GM18505 (cell line): ENCODE measurements at regions not wholly inside any gene's neighbourhood (a gene's known extent, or its start where the extent isn't known, plus 50 kb on each side); places are given as distances from the start of the nearest gene placed in this dataset.

ENCODE experiments used
- ATAC-seq: cut with Tn5 transposase; IDR thresholded peaks from one replicate; pipeline ENCODE4 v1.9.1; 2021; ENCODE audit not compliant: unreplicated experiment
- POLR2A ChIP-seq: IDR thresholded peaks from 4 replicates; pipeline ENCODE4 v1.6.1; 2011; ENCODE audit warnings: borderline replicate concordance; ENCODE audit not compliant: insufficient read depth, insufficient read length; ENCODE audit errors: extremely low read depth

- ATAC-seq, result no peak
- TF ChIP-seq POLR2A, result no peak
Observed at GRCh38 chr14:84197704-84198103, 1332.2 kb upstream of the FLRT2 start.

- no peak for ATAC-seq
- no peak for TF ChIP-seq POLR2A
Observed at GRCh38 chr14:84202486-84202885, 1327.5 kb upstream of the FLRT2 start.

DNA sequence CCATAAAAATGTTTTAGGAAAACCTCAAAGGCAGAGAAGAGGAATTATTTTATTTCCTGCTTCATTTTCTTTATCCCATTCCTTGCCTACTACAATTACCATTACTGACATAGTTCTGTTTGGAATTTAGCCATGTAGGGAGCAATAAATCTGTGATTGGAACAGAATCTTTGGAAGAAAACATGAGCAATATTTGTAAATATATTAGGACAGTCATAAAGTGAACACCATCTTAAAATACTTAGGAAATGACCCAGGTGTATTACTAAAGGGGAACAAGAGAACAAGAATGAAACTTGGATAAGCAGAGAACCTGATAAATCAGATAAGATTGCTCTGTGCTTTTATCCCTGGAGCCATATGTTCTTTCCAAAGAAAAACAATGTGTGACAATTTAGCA, 1326.0 kb upstream of the FLRT2 start:
- no peak for ATAC-seq
- TF ChIP-seq POLR2A, result no peak

DNA sequence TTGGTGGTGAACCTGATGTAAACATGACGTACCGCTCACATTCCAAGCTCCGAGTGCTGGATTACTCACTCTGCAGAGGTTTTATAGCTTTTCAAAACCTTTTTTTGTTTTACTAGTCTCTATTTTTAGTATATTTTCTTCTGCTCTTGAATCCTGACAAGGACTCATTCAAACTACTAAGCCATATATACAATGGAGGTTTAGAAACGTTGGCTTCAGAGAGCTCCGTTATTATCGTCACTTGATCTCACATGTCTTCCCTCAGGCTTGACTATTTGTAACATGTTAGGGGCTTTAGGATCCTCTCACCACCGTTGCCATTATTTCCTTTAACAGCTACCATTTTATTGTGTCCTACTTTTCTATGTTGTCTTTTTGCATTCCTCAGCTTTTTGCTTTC, 1321.5 kb upstream of the FLRT2 start:
- ATAC-seq, result no peak

GRCh38 chr14:84209031-84209430, 1320.9 kb upstream of the FLRT2 start:
- ATAC-seq, result no peak
- TF ChIP-seq POLR2A, result no peak

More for the DNA sequence above, 1321.5 kb upstream of the FLRT2 start:
- TF ChIP-seq POLR2A, result no peak

DNA sequence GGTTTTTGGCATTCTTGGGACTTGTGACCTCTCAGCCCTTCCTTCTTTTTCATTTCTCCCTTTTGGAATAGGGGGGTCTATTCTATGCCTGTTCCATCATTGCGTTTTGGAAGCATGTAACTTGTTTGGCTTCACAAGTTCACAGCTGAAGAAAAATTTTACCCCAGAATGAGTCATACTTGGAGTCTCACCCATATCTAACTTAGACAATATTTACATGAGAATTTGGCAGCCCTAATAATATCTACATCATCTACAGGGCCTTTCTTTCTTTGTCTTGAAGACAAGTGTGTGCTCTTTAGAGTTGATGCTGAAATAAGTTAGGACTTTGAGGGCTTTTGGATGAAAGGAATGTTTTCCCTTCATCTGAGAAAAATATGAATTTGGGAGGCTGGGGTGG, 1312.9 kb upstream of the FLRT2 start:
- no peak for ATAC-seq
- TF ChIP-seq POLR2A, result no peak

- no peak for TF ChIP-seq POLR2A
- no peak for ATAC-seq
Observed at GRCh38 chr14:84225268-84225667, 1304.7 kb upstream of the FLRT2 start.

DNA sequence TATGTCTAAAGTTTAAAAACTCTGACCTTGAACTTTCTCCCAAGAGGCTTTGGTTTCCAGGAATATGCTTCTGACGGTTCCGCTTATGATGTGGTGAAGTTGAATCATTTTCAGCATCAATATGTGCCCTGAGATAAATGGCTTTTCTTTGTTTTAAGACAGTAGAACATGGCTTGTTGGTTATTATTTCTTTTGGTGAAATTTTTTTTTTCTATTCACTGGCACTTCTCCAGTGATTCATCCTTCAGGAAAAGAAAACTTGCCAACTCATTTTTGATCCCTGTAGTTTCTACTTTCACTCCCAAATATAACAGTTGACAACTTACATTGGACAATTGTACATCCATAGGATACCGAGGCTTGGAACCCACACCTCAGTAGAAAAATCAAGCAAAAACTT, 1301.2 kb upstream of the FLRT2 start:
- no peak for ATAC-seq
- TF ChIP-seq POLR2A, result no peak

GRCh38 chr14:84234281-84234680, 1295.7 kb upstream of the FLRT2 start:
- no peak for TF ChIP-seq POLR2A
- ATAC-seq, result no peak

DNA sequence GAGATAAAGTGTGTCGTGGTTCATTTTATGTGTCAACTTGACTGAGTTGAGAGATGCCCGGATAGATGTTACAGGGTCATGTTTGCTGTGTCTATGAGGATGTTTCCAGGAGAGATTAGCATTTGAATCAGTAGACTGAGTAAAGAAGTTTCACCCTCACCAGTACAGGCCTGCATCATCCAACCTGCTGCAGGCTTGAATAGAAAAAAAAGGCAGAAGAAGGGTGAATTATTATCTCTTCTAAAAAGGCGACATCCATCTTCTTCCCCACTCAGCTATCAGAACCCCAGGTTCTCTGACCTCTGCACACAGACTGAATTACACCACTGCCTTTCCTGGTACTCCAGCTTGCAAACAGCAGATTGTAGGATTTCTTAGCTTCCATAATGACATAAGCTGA, 1293.7 kb upstream of the FLRT2 start:
- ATAC-seq, result no peak
- no peak for TF ChIP-seq POLR2A

DNA sequence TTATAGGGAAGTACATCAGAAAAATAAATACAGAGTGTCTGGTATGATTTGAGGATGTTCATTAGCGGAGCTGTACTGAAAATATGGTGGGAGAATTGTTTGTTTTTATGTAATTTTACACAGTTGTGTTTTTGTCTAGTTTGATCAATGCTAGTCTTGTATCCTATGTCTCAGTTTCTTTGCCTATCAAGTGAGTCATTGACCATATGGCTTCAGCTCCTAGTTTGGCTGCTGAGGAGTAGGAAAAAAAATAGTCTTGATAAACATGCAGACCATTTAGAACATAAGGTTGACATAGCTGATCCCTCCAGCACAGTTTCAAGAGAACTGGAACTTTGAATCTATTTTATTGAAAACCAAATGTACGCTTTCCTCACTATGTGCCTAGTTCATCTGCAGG, 1292.1 kb upstream of the FLRT2 start:
- no peak for ATAC-seq
- no peak for TF ChIP-seq POLR2A

GRCh38 chr14:84247693-84248092, 1282.3 kb upstream of the FLRT2 start:
- ATAC-seq, result no peak
- no peak for TF ChIP-seq POLR2A

GRCh38 chr14:84250893-84251292, 1279.1 kb upstream of the FLRT2 start:
- no peak for TF ChIP-seq POLR2A
- no peak for ATAC-seq

- ATAC-seq, result no peak
- TF ChIP-seq POLR2A, result no peak
Observed at GRCh38 chr14:84251411-84252115, 1278.4 kb upstream of the FLRT2 start.

DNA sequence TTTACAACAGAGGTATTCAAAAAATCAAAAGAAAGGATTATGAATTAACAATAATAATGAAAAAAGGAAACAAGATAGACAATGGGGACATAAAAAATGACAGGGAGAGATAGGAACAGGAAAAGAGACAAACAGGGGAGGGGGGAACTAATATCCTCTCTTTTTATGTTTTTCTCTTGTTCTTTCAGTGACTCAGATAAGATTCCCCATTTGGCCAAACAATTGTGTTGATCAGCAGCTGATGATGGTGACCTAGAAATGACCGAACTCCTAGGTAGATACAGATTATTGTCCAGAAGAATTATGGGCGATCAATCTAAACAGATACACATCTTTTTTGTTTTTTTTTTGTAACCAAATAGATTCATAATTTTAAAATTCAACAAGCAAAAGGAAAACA, 1277.2 kb upstream of the FLRT2 start:
- TF ChIP-seq POLR2A, result no peak

More for the DNA sequence above, 1277.2 kb upstream of the FLRT2 start:
- no peak for ATAC-seq
